ENCODE measurements at regions not wholly inside any gene's neighbourhood (a gene's known extent, or its start where the extent isn't known, plus 50 kb on each side); places are given as distances from the start of the nearest gene placed in this dataset.

DNA sequence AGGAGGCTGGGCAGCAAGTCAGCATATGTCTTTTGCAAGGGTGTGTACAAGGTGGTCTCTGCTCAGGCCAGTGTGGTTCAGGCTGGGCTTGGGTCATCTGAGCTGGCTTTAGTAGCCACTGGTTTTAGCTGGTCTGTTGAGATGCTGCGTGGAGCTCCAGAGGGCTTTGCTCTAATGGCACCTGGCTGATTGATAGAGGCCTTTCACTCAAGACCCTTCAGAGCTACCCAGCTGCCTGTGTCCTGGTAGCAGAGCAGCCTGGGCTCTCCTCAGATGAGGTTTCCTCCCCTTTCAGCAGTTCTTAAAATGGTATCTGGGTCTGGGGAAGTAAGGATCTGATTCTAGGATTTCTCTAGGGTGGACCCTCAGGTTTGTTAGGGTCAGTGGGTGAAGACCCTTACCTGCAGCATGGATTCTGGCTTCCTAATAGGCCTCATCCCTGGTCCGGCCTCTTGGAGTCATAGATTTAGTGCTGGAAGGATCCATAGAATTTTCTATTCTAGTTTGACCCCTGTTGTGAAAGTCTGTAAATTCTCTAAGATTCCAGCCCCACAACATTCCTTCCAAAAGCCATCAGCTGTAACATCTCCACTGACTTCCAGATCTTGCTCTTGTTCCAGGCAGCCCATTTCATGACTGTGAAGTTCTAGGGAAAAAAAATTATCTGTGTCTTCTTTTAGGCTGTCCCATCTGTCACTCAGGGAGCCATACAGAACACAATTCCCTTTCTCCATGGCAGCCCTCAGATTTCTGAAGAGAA, 190.2 kb upstream of the ZBED5 start:
- TF ChIP-seq, protein P1, sequence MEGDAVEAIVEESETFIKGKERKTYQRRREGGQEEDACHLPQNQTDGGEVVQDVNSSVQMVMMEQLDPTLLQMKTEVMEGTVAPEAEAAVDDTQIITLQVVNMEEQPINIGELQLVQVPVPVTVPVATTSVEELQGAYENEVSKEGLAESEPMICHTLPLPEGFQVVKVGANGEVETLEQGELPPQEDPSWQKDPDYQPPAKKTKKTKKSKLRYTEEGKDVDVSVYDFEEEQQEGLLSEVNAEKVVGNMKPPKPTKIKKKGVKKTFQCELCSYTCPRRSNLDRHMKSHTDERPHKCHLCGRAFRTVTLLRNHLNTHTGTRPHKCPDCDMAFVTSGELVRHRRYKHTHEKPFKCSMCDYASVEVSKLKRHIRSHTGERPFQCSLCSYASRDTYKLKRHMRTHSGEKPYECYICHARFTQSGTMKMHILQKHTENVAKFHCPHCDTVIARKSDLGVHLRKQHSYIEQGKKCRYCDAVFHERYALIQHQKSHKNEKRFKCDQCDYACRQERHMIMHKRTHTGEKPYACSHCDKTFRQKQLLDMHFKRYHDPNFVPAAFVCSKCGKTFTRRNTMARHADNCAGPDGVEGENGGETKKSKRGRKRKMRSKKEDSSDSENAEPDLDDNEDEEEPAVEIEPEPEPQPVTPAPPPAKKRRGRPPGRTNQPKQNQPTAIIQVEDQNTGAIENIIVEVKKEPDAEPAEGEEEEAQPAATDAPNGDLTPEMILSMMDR (IDR thresholded peaks at IDR 0.05 in 2 of 3, conservative IDR thresholded peaks at IDR 0.05 in 1 of 3; ENCODE audit: borderline replicate concordance in 1 of 3, insufficient read depth in 1 of 3, low read depth in 2 of 3, low read length in 2 of 3): no peak
- TF ChIP-seq ATF3 (IDR thresholded peaks at IDR 0.05) (no peak), CEBPB (IDR thresholded peaks at IDR 0.05; ENCODE audit: low read depth) (no peak), POLR2A (IDR thresholded peaks at IDR 0.05; ENCODE audit: borderline replicate concordance, extremely low read depth, insufficient read depth, insufficient read length) (no peak), POLR2AphosphoS5 (IDR thresholded peaks at IDR 0.05; ENCODE audit: low read depth, low read length) (no peak), EGR1 (IDR thresholded peaks at IDR 0.05; ENCODE audit: low read depth) (no peak), EZH2 (IDR thresholded peaks at IDR 0.05) (no peak)
- TF ChIP-seq, protein P2, sequence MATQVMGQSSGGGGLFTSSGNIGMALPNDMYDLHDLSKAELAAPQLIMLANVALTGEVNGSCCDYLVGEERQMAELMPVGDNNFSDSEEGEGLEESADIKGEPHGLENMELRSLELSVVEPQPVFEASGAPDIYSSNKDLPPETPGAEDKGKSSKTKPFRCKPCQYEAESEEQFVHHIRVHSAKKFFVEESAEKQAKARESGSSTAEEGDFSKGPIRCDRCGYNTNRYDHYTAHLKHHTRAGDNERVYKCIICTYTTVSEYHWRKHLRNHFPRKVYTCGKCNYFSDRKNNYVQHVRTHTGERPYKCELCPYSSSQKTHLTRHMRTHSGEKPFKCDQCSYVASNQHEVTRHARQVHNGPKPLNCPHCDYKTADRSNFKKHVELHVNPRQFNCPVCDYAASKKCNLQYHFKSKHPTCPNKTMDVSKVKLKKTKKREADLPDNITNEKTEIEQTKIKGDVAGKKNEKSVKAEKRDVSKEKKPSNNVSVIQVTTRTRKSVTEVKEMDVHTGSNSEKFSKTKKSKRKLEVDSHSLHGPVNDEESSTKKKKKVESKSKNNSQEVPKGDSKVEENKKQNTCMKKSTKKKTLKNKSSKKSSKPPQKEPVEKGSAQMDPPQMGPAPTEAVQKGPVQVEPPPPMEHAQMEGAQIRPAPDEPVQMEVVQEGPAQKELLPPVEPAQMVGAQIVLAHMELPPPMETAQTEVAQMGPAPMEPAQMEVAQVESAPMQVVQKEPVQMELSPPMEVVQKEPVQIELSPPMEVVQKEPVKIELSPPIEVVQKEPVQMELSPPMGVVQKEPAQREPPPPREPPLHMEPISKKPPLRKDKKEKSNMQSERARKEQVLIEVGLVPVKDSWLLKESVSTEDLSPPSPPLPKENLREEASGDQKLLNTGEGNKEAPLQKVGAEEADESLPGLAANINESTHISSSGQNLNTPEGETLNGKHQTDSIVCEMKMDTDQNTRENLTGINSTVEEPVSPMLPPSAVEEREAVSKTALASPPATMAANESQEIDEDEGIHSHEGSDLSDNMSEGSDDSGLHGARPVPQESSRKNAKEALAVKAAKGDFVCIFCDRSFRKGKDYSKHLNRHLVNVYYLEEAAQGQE (IDR thresholded peaks at IDR 0.05; ENCODE audit: low read depth): no peak

Measured in HCT116 (cell line).